ENCODE measurements at regions not wholly inside any gene's neighbourhood (a gene's known extent, or its start where the extent isn't known, plus 50 kb on each side); places are given as distances from the start of the nearest gene placed in this dataset.

DNA sequence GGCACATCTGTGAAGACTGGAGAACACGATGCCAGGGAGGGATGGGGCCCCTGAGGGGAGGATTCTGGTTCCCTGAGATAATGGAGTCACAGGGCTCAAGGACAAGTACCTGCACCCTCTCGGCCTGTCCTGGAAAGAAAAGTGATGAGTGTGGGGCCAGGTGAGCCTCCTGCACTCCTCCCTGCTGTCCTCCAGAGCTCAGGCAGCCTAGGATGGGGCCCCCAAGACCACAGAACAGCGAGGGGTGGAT lies 101.3 kb upstream of the TNRC6C start:
- Histone ChIP-seq H4K8ac (ENCODE audit: extremely low read depth, insufficient read depth, low read length) (no peak overlapping the region; the same call in 1 of the 2 replicates), H3K4me2 (ENCODE audit: insufficient read depth in 1 of 2, low read depth in 2 of 2, low read length in 2 of 2) (no peak overlapping the region), H4K91ac (replicated peaks; ENCODE audit: insufficient read length, low read length) (no peak overlapping the region), H4K5ac (ENCODE audit: insufficient read length, low read depth, low read length) (no peak overlapping the region), H3K14ac (ENCODE audit: insufficient read length) (no peak overlapping the region), H3K23ac (ENCODE audit: insufficient read length) (no peak overlapping the region), H3K4ac (replicated peaks; ENCODE audit: insufficient read length, low read depth, low read length) (no peak overlapping the region), H3K9me3 (ENCODE audit: insufficient read depth in 2 of 2, low read depth in 1 of 2, low read length in 1 of 2) (no peaks in the 10 kb centered on the region), H3K79me2 (ENCODE audit: control insufficient read depth in 1 of 2, insufficient read depth in 2 of 2, low read length in 2 of 2) (no peaks in the 10 kb centered on the region), H4K20me1 (replicated peaks in 1 of 2; ENCODE audit: control insufficient read depth in 1 of 2, insufficient read depth in 2 of 2, low read length in 2 of 2) (no peaks in the 10 kb centered on the region), H2BK5ac (ENCODE audit: low read depth, low read length) (no peak overlapping the region), H2BK15ac (ENCODE audit: low read length) (no peak overlapping the region), H2AK5ac (ENCODE audit: low read depth, low read length) (no peak overlapping the region), H3K79me1 (ENCODE audit: low read depth, low read length) (no peaks in the 10 kb centered on the region), H3K27me3 (replicated peaks in 1 of 4; ENCODE audit: control insufficient read depth in 3 of 4, extremely low read depth in 1 of 4, insufficient read depth in 3 of 4, low read length in 3 of 4) (no peaks in the 10 kb centered on the region), H3K18ac (ENCODE audit: extremely low read depth, low read length) (no peak overlapping the region), H3K4me1 (replicated peaks in 1 of 4; ENCODE audit: control insufficient read depth in 3 of 4, insufficient read depth in 4 of 4, low read length in 3 of 4) (peaks cover 0 to 3% (median 0%) of the 10 kb centered on the region in 4 experiments; a peak in 1 of 7 replicates), H3K56ac (replicated peaks; ENCODE audit: insufficient read length, low read depth, low read length) (no peak overlapping the region), H3K36me3 (ENCODE audit: control insufficient read depth in 2 of 4, insufficient read depth in 4 of 4, low read length in 3 of 4) (no peaks in the 10 kb centered on the region; a peak in 1 of 8 replicates), H3K9ac (replicated peaks in 1 of 4; ENCODE audit: extremely low read depth in 1 of 4, low read depth in 3 of 4, low read length in 3 of 4) (no peak overlapping the region), H3K27ac (ENCODE audit: low read depth, low read length) (no peak overlapping the region), H2AFZ (ENCODE audit: low read length) (no peak overlapping the region), H2BK120ac (replicated peaks; ENCODE audit: low read depth, low read length) (no peak overlapping the region), H3K23me2 (ENCODE audit: low read depth, low read length) (peaks cover 16% of the 10 kb centered on the region; the same call in 1 of the 2 replicates), H2BK20ac (ENCODE audit: low read length) (no peak overlapping the region; the same call in 1 of the 2 replicates), H3K4me3 (ENCODE audit: extremely low read depth in 1 of 4, insufficient read depth in 2 of 4, low read depth in 3 of 4, low read length in 4 of 4) (no peak overlapping the region), H2BK12ac (ENCODE audit: low read depth, low read length) (no peak overlapping the region)
- DNase-seq (ENCODE audit: low read depth in 1 of 2, low spot score in 2 of 2), result no peak
- ChIA-PET POLR2A (ENCODE audit: partially characterized antibody) (no interaction called here), CTCF (ENCODE audit: partially characterized antibody) (no interaction called here)
- 100% methylated on average over 3 of the region's 3 CpGs; no CpG with 5 or more reads in 1 of the 2 experiments for WGBS, 2 experiments (ENCODE audit: extremely low coverage in 1 of 2, insufficient coverage in 1 of 2, insufficient read length in 1 of 2, insufficient replicate concordance in 2 of 2, low coverage in 1 of 2, low lambda C conversion rate in 2 of 2, missing lambda C conversion rate in 1 of 2)
- FAIRE-seq, result no peak
- TF ChIP-seq EZH2 (IDR thresholded peaks at IDR 0.05; ENCODE audit: low read depth, low read length, severe bottlenecking) (no peak), TAF1 (IDR thresholded peaks at IDR 0.05; ENCODE audit: low read depth, low read length) (no peak), SP4 (IDR thresholded peaks at IDR 0.05; ENCODE audit: low read length) (no peak)
